IMR-90 (cell line): ENCODE measurements at regions not wholly inside any gene's neighbourhood (a gene's known extent, or its start where the extent isn't known, plus 50 kb on each side); places are given as distances from the start of the nearest gene placed in this dataset.

Experiments used
- CEBPB ChIP-seq: IDR thresholded peaks from 2 replicates; pipeline ENCODE4 v1.6.1; 2012; ENCODE audit warnings: low read depth, low read length, improper control_type of control experiment
- CHD1 ChIP-seq: IDR thresholded peaks from 2 replicates; pipeline ENCODE4 v1.6.1; 2012; ENCODE audit warnings: low read depth, low read length, improper control_type of control experiment
- CTCF ChIP-seq: conservative IDR thresholded peaks from 2 replicates; pipeline ENCODE4 v1.5.1; 2012; ENCODE audit warnings: mild to moderate bottlenecking, low read depth, low read length, improper control_type of control experiment

GRCh38 chr13:87166348-87166747 lies 504.8 kb upstream of the SLITRK5 start:
- TF ChIP-seq CHD1 (no peak), CTCF (no peak), CEBPB (no peak)
